NT2/D1 (cell line): ENCODE measurements at regions not wholly inside any gene's neighbourhood (a gene's known extent, or its start where the extent isn't known, plus 50 kb on each side); places are given as distances from the start of the nearest gene placed in this dataset.

Experiments used
- DNase-seq: peaks from one replicate; pipeline ENCODE4 v3.0.0-alpha.2; 2011; ENCODE audit warnings: low read depth, low spot score
- H3K27me3 ChIP-seq: 2 replicates; pipeline ENCODE4 v1.6.0; 2011; ENCODE audit warnings: mild to moderate bottlenecking; ENCODE audit not compliant: insufficient read length, insufficient read depth
- H3K36me3 ChIP-seq: 2 replicates; pipeline ENCODE4 v1.6.1; 2011; ENCODE audit warnings: mild to moderate bottlenecking, low read length, mixed read lengths; ENCODE audit not compliant: insufficient read depth, insufficient read length
- H3K4me1 ChIP-seq: 2 replicates; pipeline ENCODE4 v1.5.1; 2011; ENCODE audit not compliant: insufficient read depth, insufficient read length
- H3K4me3 ChIP-seq: 2 replicates; pipeline ENCODE4 v1.5.1; 2011; ENCODE audit warnings: low read depth; ENCODE audit not compliant: insufficient read length
- H3K9ac ChIP-seq: 2 replicates; pipeline ENCODE4 v1.6.0; 2011; ENCODE audit warnings: low read depth; ENCODE audit not compliant: insufficient read length
- H3K9me3 ChIP-seq: 2 replicates; pipeline ENCODE4 v1.5.1; 2011; ENCODE audit warnings: mild to moderate bottlenecking, low read length; ENCODE audit not compliant: insufficient read depth
- SUZ12 ChIP-seq: IDR thresholded peaks from 2 replicates; pipeline ENCODE4 v1.6.1; 2011; ENCODE audit not compliant: insufficient read length, insufficient read depth; ENCODE audit errors: extremely low read depth
- YY1 ChIP-seq: IDR thresholded peaks from 2 replicates; pipeline ENCODE4 v1.6.1; 2011; ENCODE audit not compliant: insufficient read length, insufficient read depth
- ZNF274 ChIP-seq: IDR thresholded peaks from 2 replicates; pipeline ENCODE4 v1.6.1; 2011; ENCODE audit warnings: mild to moderate bottlenecking, low read depth, low read length

GRCh38 chr12:63038713-63039100 is 103.8 kb upstream of the PPM1H start:
- no peak overlapping the region for H3K9ac ChIP-seq
- no peaks in the 10 kb centered on the region for H3K9me3 ChIP-seq
- no peaks in the 10 kb centered on the region for H3K36me3 ChIP-seq
- TF ChIP-seq YY1 (no peak), ZNF274 (no peak), SUZ12 (no peak)
- DNase-seq, result no peak
- no peaks in the 10 kb centered on the region for H3K27me3 ChIP-seq
- H3K4me3 ChIP-seq, result no peak overlapping the region
- no peaks in the 10 kb centered on the region for H3K4me1 ChIP-seq

- no peak for TF ChIP-seq YY1
- no peak for TF ChIP-seq ZNF274
- no peak for TF ChIP-seq SUZ12
Observed at GRCh38 chr12:63037746-63038712, 103.1 kb upstream of the PPM1H start.

GRCh38 chr12:63036974-63037335 is 102.0 kb upstream of the PPM1H start:
- Histone ChIP-seq H3K9ac (no peak overlapping the region), H3K36me3 (no peaks in the 10 kb centered on the region), H3K9me3 (no peaks in the 10 kb centered on the region), H3K4me3 (no peak overlapping the region), H3K4me1 (no peaks in the 10 kb centered on the region), H3K27me3 (no peaks in the 10 kb centered on the region)
- TF ChIP-seq ZNF274 (no peak), SUZ12 (no peak), YY1 (no peak)
- DNase-seq, result no peak

More at GRCh38 chr12:63037746-63038712, 103.1 kb upstream of the PPM1H start:
- no peaks in the 10 kb centered on the region for H3K36me3 ChIP-seq
- no peak overlapping the region for H3K4me3 ChIP-seq
- no peaks in the 10 kb centered on the region for H3K4me1 ChIP-seq
- no peak overlapping the region for H3K9ac ChIP-seq
- no peaks in the 10 kb centered on the region for H3K9me3 ChIP-seq
- no peak for DNase-seq
- H3K27me3 ChIP-seq, result no peaks in the 10 kb centered on the region

- Histone ChIP-seq H3K27me3 (no peaks in the 10 kb centered on the region), H3K4me1 (no peaks in the 10 kb centered on the region), H3K36me3 (no peaks in the 10 kb centered on the region), H3K9me3 (no peaks in the 10 kb centered on the region), H3K4me3 (no peak overlapping the region), H3K9ac (no peak overlapping the region)
- DNase-seq, result no peak
- TF ChIP-seq ZNF274 (no peak), YY1 (no peak), SUZ12 (no peak)
Observed at GRCh38 chr12:63036216-63036973, 101.4 kb upstream of the PPM1H start.

GRCh38 chr12:63034601-63035000 is 99.7 kb upstream of the PPM1H start:
- no peak overlapping the region for H3K4me3 ChIP-seq
- no peaks in the 10 kb centered on the region for H3K36me3 ChIP-seq
- 0 out of 2 replicates have a peak, but pooled peaks cover under 1% of the 10 kb centered on the region for H3K9me3 ChIP-seq

GRCh38 chr12:63029676-63030075 is 94.7 kb upstream of the PPM1H start:
- DNase-seq, result no peak
- Histone ChIP-seq H3K27me3 (no peaks in the 10 kb centered on the region), H3K4me1 (no peaks in the 10 kb centered on the region), H3K9ac (no peak overlapping the region), H3K9me3 (peaks cover 7% of the 10 kb centered on the region; the same call in 1 of the 2 replicates), H3K36me3 (no peaks in the 10 kb centered on the region), H3K4me3 (no peak overlapping the region)
- TF ChIP-seq SUZ12, result no peak
- no peak for TF ChIP-seq ZNF274
- TF ChIP-seq YY1, result no peak

More at GRCh38 chr12:63034601-63035000, 99.7 kb upstream of the PPM1H start:
- TF ChIP-seq ZNF274, result no peak
- no peak for TF ChIP-seq YY1
- no peak for TF ChIP-seq SUZ12
- H3K9ac ChIP-seq, result no peak overlapping the region
- H3K4me1 ChIP-seq, result no peaks in the 10 kb centered on the region
- H3K27me3 ChIP-seq, result no peaks in the 10 kb centered on the region
- DNase-seq, result no peak

- Histone ChIP-seq H3K4me1 (no peaks in the 10 kb centered on the region), H3K36me3 (no peaks in the 10 kb centered on the region), H3K4me3 (no peak overlapping the region), H3K9me3 (peaks cover 7% of the 10 kb centered on the region; the same call in 1 of the 2 replicates), H3K9ac (no peak overlapping the region), H3K27me3 (no peaks in the 10 kb centered on the region)
- no peak for DNase-seq
- TF ChIP-seq SUZ12, result no peak
- TF ChIP-seq YY1, result no peak
- TF ChIP-seq ZNF274, result no peak
Observed at GRCh38 chr12:63028951-63029350, 94.0 kb upstream of the PPM1H start.

GRCh38 chr12:63025116-63025515 is 90.2 kb upstream of the PPM1H start:
- no peaks in the 10 kb centered on the region for H3K4me1 ChIP-seq
- H3K4me3 ChIP-seq, result no peak overlapping the region
- TF ChIP-seq YY1 (no peak), ZNF274 (no peak), SUZ12 (no peak)
- H3K9me3 ChIP-seq, result peaks cover 7% of the 10 kb centered on the region; the same call in 1 of the 2 replicates
- H3K27me3 ChIP-seq, result no peaks in the 10 kb centered on the region
- no peaks in the 10 kb centered on the region for H3K36me3 ChIP-seq
- DNase-seq, result no peak
- no peak overlapping the region for H3K9ac ChIP-seq
